ENCODE measurements at regions not wholly inside any gene's neighbourhood (a gene's known extent, or its start where the extent isn't known, plus 50 kb on each side); places are given as distances from the start of the nearest gene placed in this dataset.

DNA sequence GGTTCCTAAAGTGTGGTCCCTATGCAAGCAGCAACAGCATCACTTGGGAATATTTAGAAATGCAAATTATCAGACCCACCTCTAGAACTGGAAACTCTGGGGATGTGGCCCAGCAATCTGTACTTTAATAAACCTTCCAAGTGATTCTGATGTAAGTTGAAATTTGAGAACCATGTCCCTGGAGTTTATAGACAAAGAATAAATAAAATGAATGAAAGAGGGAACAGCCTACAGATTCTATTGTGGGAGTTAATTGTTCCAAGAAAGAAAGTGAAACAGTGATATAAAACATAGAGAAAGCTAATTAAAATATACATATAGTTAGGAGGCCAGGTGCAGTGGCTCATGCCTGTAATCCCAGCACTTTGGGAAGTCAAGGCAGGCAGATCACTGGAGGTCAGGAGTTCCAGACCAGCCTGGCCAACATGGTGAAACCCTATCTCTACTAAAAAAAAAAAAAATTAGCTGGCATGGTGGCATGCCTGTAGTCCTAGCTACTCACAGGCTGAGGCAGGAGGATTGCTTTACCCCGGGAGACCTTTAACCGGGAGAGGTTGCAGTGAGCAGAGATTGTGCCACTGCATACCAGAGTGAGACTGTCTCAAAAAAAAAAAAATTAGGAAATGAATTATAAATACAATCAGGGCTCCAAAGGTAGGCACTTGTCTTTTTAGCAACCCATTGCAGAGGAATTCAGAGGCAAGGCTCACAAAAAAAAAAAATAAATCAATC, 507.5 kb downstream of the NAV3 start:
- no peaks in the 10 kb centered on the region for H3K27me3 ChIP-seq (ENCODE audit: control insufficient read depth in 2 of 2, insufficient read depth in 2 of 2, low read length in 2 of 2)
- H3K4me3 ChIP-seq (replicated peaks in 1 of 3; ENCODE audit: insufficient read depth in 1 of 3, low read depth in 1 of 3, low read length in 3 of 3): no peak overlapping the region
- H3K4me2 ChIP-seq (ENCODE audit: insufficient read depth, low read length): no peak overlapping the region
- no peaks in the 10 kb centered on the region for H3K36me3 ChIP-seq (ENCODE audit: control insufficient read depth in 2 of 2, extremely low read depth in 1 of 2, insufficient read depth in 2 of 2, low read length in 2 of 2)
- H3K4me1 ChIP-seq (ENCODE audit: control insufficient read depth, extremely low read depth, insufficient read depth, low read length): no peaks in the 10 kb centered on the region
- FAIRE-seq (no peak), DNase-seq (ENCODE audit: low read depth, low spot score) (no peak)
- no peaks in the 10 kb centered on the region for H3K79me2 ChIP-seq (ENCODE audit: control insufficient read depth, insufficient read depth, low read length)
- no peaks in the 10 kb centered on the region for H3K9me1 ChIP-seq (replicated peaks; ENCODE audit: control insufficient read depth, extremely low read depth, insufficient read depth, low read length)
- no peak overlapping the region for H2AFZ ChIP-seq (ENCODE audit: low read depth, low read length)
- H3K27ac ChIP-seq (ENCODE audit: insufficient read depth, low read depth, low read length): no peak overlapping the region
- H3K9ac ChIP-seq (replicated peaks; ENCODE audit: extremely low read depth, insufficient read depth, low read length): no peak overlapping the region
- intact Hi-C loops (cut with micrococcal nuclease): no loop called here
- no peaks in the 10 kb centered on the region for H3K9me3 ChIP-seq (replicated peaks; ENCODE audit: control insufficient read depth, insufficient read depth, low read length)
- H4K20me1 ChIP-seq (replicated peaks; ENCODE audit: control insufficient read depth, extremely low read depth, insufficient read depth, low read length): no peaks in the 10 kb centered on the region
- TF ChIP-seq, protein P1, sequence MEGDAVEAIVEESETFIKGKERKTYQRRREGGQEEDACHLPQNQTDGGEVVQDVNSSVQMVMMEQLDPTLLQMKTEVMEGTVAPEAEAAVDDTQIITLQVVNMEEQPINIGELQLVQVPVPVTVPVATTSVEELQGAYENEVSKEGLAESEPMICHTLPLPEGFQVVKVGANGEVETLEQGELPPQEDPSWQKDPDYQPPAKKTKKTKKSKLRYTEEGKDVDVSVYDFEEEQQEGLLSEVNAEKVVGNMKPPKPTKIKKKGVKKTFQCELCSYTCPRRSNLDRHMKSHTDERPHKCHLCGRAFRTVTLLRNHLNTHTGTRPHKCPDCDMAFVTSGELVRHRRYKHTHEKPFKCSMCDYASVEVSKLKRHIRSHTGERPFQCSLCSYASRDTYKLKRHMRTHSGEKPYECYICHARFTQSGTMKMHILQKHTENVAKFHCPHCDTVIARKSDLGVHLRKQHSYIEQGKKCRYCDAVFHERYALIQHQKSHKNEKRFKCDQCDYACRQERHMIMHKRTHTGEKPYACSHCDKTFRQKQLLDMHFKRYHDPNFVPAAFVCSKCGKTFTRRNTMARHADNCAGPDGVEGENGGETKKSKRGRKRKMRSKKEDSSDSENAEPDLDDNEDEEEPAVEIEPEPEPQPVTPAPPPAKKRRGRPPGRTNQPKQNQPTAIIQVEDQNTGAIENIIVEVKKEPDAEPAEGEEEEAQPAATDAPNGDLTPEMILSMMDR (IDR thresholded peaks at IDR 0.05; ENCODE audit: extremely low read depth in 1 of 2, insufficient read depth in 1 of 2, low read depth in 1 of 2, low read length in 2 of 2): no peak
- no peak for TF ChIP-seq JUN (IDR thresholded peaks at IDR 0.05; ENCODE audit: borderline replicate concordance, insufficient read depth, insufficient read length, low read depth)
- no peak for TF ChIP-seq MYC (IDR thresholded peaks at IDR 0.05; ENCODE audit: low read depth, low read length)
- no peak for TF ChIP-seq GATA2 (IDR thresholded peaks at IDR 0.05; ENCODE audit: insufficient read depth, insufficient read length, low read depth, low read length)
- TF ChIP-seq, protein P2, sequence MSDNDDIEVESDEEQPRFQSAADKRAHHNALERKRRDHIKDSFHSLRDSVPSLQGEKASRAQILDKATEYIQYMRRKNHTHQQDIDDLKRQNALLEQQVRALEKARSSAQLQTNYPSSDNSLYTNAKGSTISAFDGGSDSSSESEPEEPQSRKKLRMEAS (IDR thresholded peaks at IDR 0.05; ENCODE audit: insufficient read depth, insufficient read length): no peak
- TF ChIP-seq EZH2 (IDR thresholded peaks at IDR 0.05; ENCODE audit: borderline replicate concordance, low read depth, low read length, severe bottlenecking): no peak
- TF ChIP-seq POLR2A (IDR thresholded peaks at IDR 0.05; ENCODE audit: low read depth, low read length): no peak
- no peak for TF ChIP-seq POLR2AphosphoS5 (IDR thresholded peaks at IDR 0.05; ENCODE audit: insufficient read depth, low read depth, low read length)
- no peak for TF ChIP-seq FOS (IDR thresholded peaks at IDR 0.05; ENCODE audit: borderline replicate concordance, insufficient read depth, low read length)
- dilution Hi-C loops (cut with MboI; ENCODE audit: extremely low pct_ligation_motif_present, low sequenced_read_pairs): no loop called here
- BruUV-seq (replicated peaks): no TSS peak
- POLR2A ChIA-PET: interaction anchor here (0.6 kb wide), 1 partner anchor 36 kb away, joined by 6 read pairs; no protein-coding TSS in a partner anchor
- CTCF ChIA-PET: interaction anchor here (1.6 to 2.2 kb wide), 2 partner anchors 9 to 108 kb away, joined by 3 to 5 read pairs; no protein-coding TSS in a partner anchor
